ENCODE measurements at regions not wholly inside any gene's neighbourhood (a gene's known extent, or its start where the extent isn't known, plus 50 kb on each side); places are given as distances from the start of the nearest gene placed in this dataset.

DNA sequence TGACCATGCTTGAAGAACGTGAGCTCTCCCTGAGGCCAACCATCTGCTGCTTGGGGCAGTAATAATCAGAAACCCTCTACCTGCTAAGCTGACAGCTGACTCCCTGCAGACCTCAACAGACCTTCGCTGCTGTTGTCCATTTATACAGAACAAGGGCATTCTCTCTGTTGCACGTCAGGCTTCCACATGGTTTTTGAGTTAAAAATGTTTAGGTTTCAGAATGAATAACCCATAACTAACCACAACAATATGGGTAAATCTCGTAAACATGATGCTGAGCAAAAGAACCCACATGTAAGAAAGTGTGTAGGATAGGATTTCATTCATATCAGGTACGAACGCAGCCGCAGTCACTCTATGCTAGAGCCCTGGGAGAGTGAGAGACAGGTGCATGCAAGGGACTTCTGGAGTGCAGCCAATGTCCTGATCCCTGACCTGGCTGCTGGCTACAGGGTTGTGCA, 348.5 kb downstream of the MED10 start:
- no peaks in the 10 kb centered on the region for H3K36me3 Mint-ChIP-seq (ENCODE audit: low read depth)
- no peaks in the 10 kb centered on the region for H3K9me3 Mint-ChIP-seq
- POLR2A ChIA-PET, result no interaction called here
- DNase-seq (no peak), ATAC-seq (no peak)
- H3K4me1 Mint-ChIP-seq (ENCODE audit: low read depth), result no peaks in the 10 kb centered on the region
- TF ChIP-seq, protein P1, sequence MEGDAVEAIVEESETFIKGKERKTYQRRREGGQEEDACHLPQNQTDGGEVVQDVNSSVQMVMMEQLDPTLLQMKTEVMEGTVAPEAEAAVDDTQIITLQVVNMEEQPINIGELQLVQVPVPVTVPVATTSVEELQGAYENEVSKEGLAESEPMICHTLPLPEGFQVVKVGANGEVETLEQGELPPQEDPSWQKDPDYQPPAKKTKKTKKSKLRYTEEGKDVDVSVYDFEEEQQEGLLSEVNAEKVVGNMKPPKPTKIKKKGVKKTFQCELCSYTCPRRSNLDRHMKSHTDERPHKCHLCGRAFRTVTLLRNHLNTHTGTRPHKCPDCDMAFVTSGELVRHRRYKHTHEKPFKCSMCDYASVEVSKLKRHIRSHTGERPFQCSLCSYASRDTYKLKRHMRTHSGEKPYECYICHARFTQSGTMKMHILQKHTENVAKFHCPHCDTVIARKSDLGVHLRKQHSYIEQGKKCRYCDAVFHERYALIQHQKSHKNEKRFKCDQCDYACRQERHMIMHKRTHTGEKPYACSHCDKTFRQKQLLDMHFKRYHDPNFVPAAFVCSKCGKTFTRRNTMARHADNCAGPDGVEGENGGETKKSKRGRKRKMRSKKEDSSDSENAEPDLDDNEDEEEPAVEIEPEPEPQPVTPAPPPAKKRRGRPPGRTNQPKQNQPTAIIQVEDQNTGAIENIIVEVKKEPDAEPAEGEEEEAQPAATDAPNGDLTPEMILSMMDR (IDR thresholded peaks at IDR 0.05), result no peak
- intact Hi-C loops (cut with micrococcal nuclease), result no loop called here
- CTCF ChIA-PET, result no interaction called here
- no peak overlapping the region for H3K4me3 Mint-ChIP-seq
- H3K27ac Mint-ChIP-seq, result no peak overlapping the region
- H3K27me3 Mint-ChIP-seq, result no peaks in the 10 kb centered on the region

- DNase-seq (no peak), ATAC-seq (no peak)
- Mint-ChIP-seq H3K4me3 (no peak overlapping the region), H3K27me3 (no peaks in the 10 kb centered on the region), H3K27ac (no peak overlapping the region), H3K36me3 (ENCODE audit: low read depth) (no peaks in the 10 kb centered on the region), H3K4me1 (ENCODE audit: low read depth) (no peaks in the 10 kb centered on the region), H3K9me3 (no peaks in the 10 kb centered on the region)
- TF ChIP-seq, protein P1 (IDR thresholded peaks at IDR 0.05), result no peak
- CTCF ChIA-PET, result no interaction called here
- POLR2A ChIA-PET, result no interaction called here
- intact Hi-C loops (cut with micrococcal nuclease), result no loop called here
Observed at GRCh38 chr5:6026766-6027406, 351.5 kb downstream of the MED10 start.

DNA sequence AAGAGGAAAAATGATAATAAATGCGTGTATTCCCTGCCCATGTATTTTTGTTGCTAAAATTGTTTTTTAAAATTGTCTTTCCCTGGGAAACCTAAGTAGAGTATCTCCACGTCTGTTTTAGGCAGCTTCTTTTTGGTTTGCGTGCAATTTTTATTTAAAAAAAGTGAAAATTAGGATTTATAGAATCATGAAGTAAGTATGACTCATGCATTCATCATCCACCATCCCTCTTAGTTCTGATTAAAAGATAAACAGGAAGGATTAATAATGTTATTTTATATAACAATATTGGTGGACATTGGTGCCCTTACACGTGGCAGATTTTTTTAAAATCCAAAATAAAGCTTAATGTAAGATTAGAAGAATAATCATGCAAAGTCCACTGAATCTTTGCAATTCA, 358.7 kb downstream of the MED10 start:
- H3K4me3 Mint-ChIP-seq, result no peak overlapping the region
- DNase-seq (no peak), ATAC-seq (no peak)
- H3K4me1 Mint-ChIP-seq (ENCODE audit: low read depth), result no peaks in the 10 kb centered on the region
- POLR2A ChIA-PET, result no interaction called here
- no peaks in the 10 kb centered on the region for H3K9me3 Mint-ChIP-seq
- intact Hi-C loops (cut with micrococcal nuclease), result no loop called here
- CTCF ChIA-PET, result no interaction called here
- H3K27ac Mint-ChIP-seq, result no peak overlapping the region
- H3K36me3 Mint-ChIP-seq (ENCODE audit: low read depth), result no peaks in the 10 kb centered on the region
- TF ChIP-seq, protein P1 (IDR thresholded peaks at IDR 0.05), result no peak
- no peaks in the 10 kb centered on the region for H3K27me3 Mint-ChIP-seq

- H3K9me3 Mint-ChIP-seq, result peaks cover 3% of the 10 kb centered on the region
- no peaks in the 10 kb centered on the region for H3K4me1 Mint-ChIP-seq (ENCODE audit: low read depth)
- DNase-seq (no peak), ATAC-seq (no peak)
- ChIA-PET CTCF (no interaction called here), POLR2A (no interaction called here)
- intact Hi-C loops (cut with micrococcal nuclease), result no loop called here
- H3K27ac Mint-ChIP-seq, result no peak overlapping the region
- TF ChIP-seq, protein P1 (IDR thresholded peaks at IDR 0.05), result no peak
- peaks cover 3% of the 10 kb centered on the region for H3K27me3 Mint-ChIP-seq
- no peaks in the 10 kb centered on the region for H3K36me3 Mint-ChIP-seq (ENCODE audit: low read depth)
- H3K4me3 Mint-ChIP-seq, result no peak overlapping the region
Observed at GRCh38 chr5:6013506-6013905, 364.8 kb downstream of the MED10 start.

DNA sequence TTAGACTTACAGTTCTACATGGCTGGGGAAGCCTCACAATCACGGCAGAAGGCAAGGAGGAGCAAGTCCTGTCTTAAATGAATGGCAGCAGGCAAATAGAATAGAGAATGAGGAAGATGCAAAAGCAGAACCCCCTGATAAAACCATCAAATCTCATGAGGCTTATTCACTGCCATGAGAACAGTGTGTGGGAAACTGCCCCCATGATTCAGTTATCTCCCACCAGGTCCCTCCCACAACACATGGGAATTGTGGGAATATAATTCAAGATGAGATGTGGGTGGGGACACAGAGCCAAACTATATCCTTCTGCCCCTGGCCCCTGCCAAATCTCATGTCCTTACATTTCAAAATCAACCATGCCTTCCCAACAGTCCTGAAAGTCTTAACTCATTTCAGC, 367.1 kb downstream of the MED10 start:
- Mint-ChIP-seq H3K9me3 (peaks cover 3% of the 10 kb centered on the region), H3K36me3 (ENCODE audit: low read depth) (no peaks in the 10 kb centered on the region), H3K4me3 (no peak overlapping the region), H3K27me3 (peaks cover 3% of the 10 kb centered on the region), H3K27ac (no peak overlapping the region), H3K4me1 (ENCODE audit: low read depth) (no peaks in the 10 kb centered on the region)
- intact Hi-C loops (cut with micrococcal nuclease), result no loop called here
- TF ChIP-seq, protein P1 (IDR thresholded peaks at IDR 0.05), result no peak
- no peak for ATAC-seq
- ChIA-PET POLR2A (no interaction called here), CTCF (no interaction called here)
- no peak for DNase-seq

Data from activated CD8-positive, alpha-beta T cell treated with anti-CD3 and anti-CD28 coated beads for 36 hours (primary cell).